DOHH2 (cell line): ENCODE measurements at regions not wholly inside any gene's neighbourhood (a gene's known extent, or its start where the extent isn't known, plus 50 kb on each side); places are given as distances from the start of the nearest gene placed in this dataset.

ENCODE experiments used
- H3F3A ChIP-seq: fragments of 200-600 bp; sonication (generic), shearing (Covaris generic); 2 replicates; pipeline ENCODE4 v1.6.0; 2016; ENCODE audit warnings: antibody characterized with exemption, mild to moderate bottlenecking; ENCODE audit not compliant: control insufficient read depth, insufficient read depth
- H3K27ac ChIP-seq: fragments of 200-600 bp; sonication (generic); 2 replicates; pipeline ENCODE4 v1.5.1; 2014; ENCODE audit warnings: low read depth, mild to moderate bottlenecking, low read length, moderate library complexity
- H3K27me3 ChIP-seq: fragments of 200-600 bp; sonication (generic); 2 replicates; pipeline ENCODE4 v1.6.1; 2014; ENCODE audit warnings: mild to moderate bottlenecking, low read length, mixed read lengths; ENCODE audit not compliant: control insufficient read depth
- H3K36me3 ChIP-seq: fragments of 200-600 bp; sonication (generic); 2 replicates; pipeline ENCODE4 v1.6.1; 2014; ENCODE audit warnings: mild to moderate bottlenecking, low read length, moderate library complexity, mixed read lengths; ENCODE audit not compliant: control insufficient read depth
- H3K4me1 ChIP-seq: fragments of 200-600 bp; sonication (generic); 2 replicates; pipeline ENCODE4 v1.6.1; 2014; ENCODE audit warnings: mild to moderate bottlenecking, low read length, mixed read lengths; ENCODE audit not compliant: control insufficient read depth
- H3K4me2 ChIP-seq: fragments of 200-600 bp; sonication (generic); 2 replicates; pipeline ENCODE4 v1.6.0; 2014; ENCODE audit warnings: mild to moderate bottlenecking, low read length, moderate library complexity
- H3K4me3 ChIP-seq: fragments of 200-600 bp; sonication (generic); 2 replicates; pipeline ENCODE4 v1.5.1; 2014; ENCODE audit warnings: mild to moderate bottlenecking, low read length, mixed read lengths
- H3K79me2 ChIP-seq: fragments of 200-600 bp; sonication (generic); 2 replicates; pipeline ENCODE4 v1.6.1; 2014; ENCODE audit warnings: mild to moderate bottlenecking, low read length, mixed read lengths; ENCODE audit not compliant: control insufficient read depth
- H3K9me2 ChIP-seq: fragments of 200-600 bp; sonication (generic); replicated peaks from 2 replicates; pipeline ENCODE4 v1.6.1; 2014; ENCODE audit warnings: mild to moderate bottlenecking, low read length, mixed read lengths; ENCODE audit not compliant: control insufficient read depth
- H3K9me3 ChIP-seq: fragments of 200-600 bp; sonication (generic); 2 replicates; pipeline ENCODE4 v1.6.1; 2014; ENCODE audit warnings: antibody characterized with exemption, low read length, mixed read lengths; ENCODE audit not compliant: control insufficient read depth, insufficient read depth
- H4K20me1 ChIP-seq: fragments of 200-600 bp; sonication (generic); 2 replicates; pipeline ENCODE4 v1.6.0; 2014; ENCODE audit warnings: low read depth, mild to moderate bottlenecking, antibody characterized with exemption, low read length, moderate library complexity; ENCODE audit not compliant: control insufficient read depth, insufficient read depth
- EZH2phosphoT487 ChIP-seq: fragments of 200-600 bp; sonication (generic); IDR thresholded peaks from 2 replicates; pipeline ENCODE4 v1.6.1; 2017; ENCODE audit warnings: borderline replicate concordance, mild to moderate bottlenecking, antibody characterized with exemption, low read length, moderate library complexity, mixed read lengths
- TF ChIP-seq, protein P1 (sequence below): fragments of 200-600 bp; sonication (generic); IDR thresholded peaks from one replicate; pipeline ENCODE4 v1.5.1; 2014; ENCODE audit warnings: antibody characterized with exemption, mild to moderate bottlenecking, low read depth, low read length; ENCODE audit not compliant: poor library complexity, severe bottlenecking

DNA sequence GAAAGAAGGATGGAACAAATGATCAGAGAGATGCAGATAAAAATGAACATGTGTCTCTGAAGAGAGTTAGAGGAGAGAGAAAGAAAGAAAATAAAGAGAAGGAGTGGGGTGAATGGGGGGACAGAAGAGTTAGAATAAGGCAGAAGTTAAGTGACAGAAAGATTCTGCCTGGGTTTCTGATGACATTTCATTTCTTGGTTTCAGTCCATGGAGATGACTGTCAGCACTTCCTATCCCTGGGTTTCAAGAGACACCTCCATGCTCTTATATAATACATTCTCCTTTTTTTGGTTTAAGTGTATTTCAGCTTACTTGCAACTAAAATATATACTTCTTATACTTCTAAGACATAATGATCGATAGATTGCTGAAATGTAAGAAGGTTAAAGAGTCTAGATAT is 213.0 kb upstream of the IL12B start:
- Histone ChIP-seq H3K27ac (no peak overlapping the region), H4K20me1 (no peaks in the 10 kb centered on the region), H3K4me2 (no peak overlapping the region), H3K4me3 (no peak overlapping the region), H3K27me3 (peaks cover 10% of the 10 kb centered on the region; the same call in 1 of the 2 replicates), H3K36me3 (no peaks in the 10 kb centered on the region), H3K4me1 (no peaks in the 10 kb centered on the region), H3F3A (no peaks in the 10 kb centered on the region), H3K9me2 (no peaks in the 10 kb centered on the region), H3K79me2 (no peaks in the 10 kb centered on the region), H3K9me3 (no peaks in the 10 kb centered on the region)
- TF ChIP-seq EZH2phosphoT487: no peak
- TF ChIP-seq, protein P1, sequence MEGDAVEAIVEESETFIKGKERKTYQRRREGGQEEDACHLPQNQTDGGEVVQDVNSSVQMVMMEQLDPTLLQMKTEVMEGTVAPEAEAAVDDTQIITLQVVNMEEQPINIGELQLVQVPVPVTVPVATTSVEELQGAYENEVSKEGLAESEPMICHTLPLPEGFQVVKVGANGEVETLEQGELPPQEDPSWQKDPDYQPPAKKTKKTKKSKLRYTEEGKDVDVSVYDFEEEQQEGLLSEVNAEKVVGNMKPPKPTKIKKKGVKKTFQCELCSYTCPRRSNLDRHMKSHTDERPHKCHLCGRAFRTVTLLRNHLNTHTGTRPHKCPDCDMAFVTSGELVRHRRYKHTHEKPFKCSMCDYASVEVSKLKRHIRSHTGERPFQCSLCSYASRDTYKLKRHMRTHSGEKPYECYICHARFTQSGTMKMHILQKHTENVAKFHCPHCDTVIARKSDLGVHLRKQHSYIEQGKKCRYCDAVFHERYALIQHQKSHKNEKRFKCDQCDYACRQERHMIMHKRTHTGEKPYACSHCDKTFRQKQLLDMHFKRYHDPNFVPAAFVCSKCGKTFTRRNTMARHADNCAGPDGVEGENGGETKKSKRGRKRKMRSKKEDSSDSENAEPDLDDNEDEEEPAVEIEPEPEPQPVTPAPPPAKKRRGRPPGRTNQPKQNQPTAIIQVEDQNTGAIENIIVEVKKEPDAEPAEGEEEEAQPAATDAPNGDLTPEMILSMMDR: no peak

DNA sequence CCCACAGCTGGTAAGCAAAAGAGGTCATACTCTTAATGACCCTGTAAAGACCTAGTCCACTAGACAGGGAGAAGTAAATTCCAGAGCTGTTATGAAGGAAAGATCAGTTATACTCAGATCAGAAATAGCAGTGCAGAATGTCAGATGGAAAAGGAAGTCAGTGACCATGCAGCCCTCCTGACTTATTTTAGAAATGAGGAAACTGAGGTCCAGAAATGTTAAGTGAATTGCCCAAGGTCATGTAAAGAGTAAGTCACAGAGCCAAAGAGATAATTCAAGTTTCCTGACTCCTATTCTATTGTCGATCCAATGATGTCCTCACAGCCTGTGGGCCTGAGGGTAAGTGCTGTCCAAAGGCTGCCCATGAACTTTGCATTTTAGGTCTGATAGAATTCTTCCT is 214.9 kb upstream of the IL12B start:
- Histone ChIP-seq H3K79me2 (no peaks in the 10 kb centered on the region), H4K20me1 (no peaks in the 10 kb centered on the region), H3F3A (no peaks in the 10 kb centered on the region), H3K9me3 (no peaks in the 10 kb centered on the region), H3K27ac (no peak overlapping the region), H3K27me3 (peaks cover 10% of the 10 kb centered on the region; the same call in 1 of the 2 replicates), H3K36me3 (no peaks in the 10 kb centered on the region), H3K9me2 (no peaks in the 10 kb centered on the region), H3K4me3 (no peak overlapping the region), H3K4me2 (no peak overlapping the region), H3K4me1 (no peaks in the 10 kb centered on the region)
- TF ChIP-seq, protein P1: no peak
- TF ChIP-seq EZH2phosphoT487: no peak

DNA sequence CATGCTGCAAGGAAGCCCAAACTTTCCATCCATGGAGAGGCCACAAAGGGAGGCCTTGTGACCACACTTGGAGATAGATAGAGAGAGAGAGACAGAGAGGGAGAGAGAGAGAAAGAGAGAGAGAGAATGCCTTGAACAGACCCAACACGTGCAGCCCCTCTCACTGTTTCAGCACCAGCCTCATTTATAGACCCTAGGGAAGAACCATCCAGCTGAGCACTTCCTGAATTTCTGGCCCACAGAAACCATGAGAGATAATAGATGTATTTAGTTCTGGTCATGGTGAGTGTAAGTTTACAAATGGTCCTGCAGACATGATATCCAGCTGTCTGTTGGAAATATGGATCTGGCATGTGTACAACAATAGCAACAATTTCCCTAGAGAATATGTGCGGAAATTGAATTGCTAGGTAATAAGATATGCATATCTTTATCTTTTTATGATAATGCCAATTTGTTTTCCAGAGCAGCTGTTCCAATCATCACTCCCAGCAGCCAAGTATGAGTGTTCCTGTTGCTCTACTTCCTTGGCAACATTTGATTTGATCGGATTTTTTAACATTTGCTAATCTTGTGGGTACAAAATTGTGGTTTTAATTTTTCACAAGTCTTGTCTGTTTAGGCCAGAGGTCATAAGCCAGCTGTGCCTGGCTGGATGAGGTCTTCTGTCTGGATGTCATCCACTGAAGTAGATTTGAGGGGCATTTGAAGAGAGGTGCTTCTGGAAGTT is 217.3 kb upstream of the IL12B start:
- no peaks in the 10 kb centered on the region for H4K20me1 ChIP-seq
- no peaks in the 10 kb centered on the region for H3K36me3 ChIP-seq
- H3K4me3 ChIP-seq: no peak overlapping the region
- H3K4me1 ChIP-seq: no peaks in the 10 kb centered on the region
- peaks cover 10% of the 10 kb centered on the region; the same call in 1 of the 2 replicates for H3K27me3 ChIP-seq
- no peaks in the 10 kb centered on the region for H3K79me2 ChIP-seq
- H3F3A ChIP-seq: no peaks in the 10 kb centered on the region
- H3K9me3 ChIP-seq: no peaks in the 10 kb centered on the region
- no peak overlapping the region for H3K4me2 ChIP-seq
- no peaks in the 10 kb centered on the region for H3K9me2 ChIP-seq
- H3K27ac ChIP-seq: no peak overlapping the region
- TF ChIP-seq, protein P1: no peak
- no peak for TF ChIP-seq EZH2phosphoT487
